NCI-H446 (cell line): ENCODE measurements at regions not wholly inside any gene's neighbourhood (a gene's known extent, or its start where the extent isn't known, plus 50 kb on each side); places are given as distances from the start of the nearest gene placed in this dataset.

ENCODE experiments used
- DNase-seq, 2 experiments: peaks; one replicate each; lab custom pipeline; 2025; lab: John Stamatoyannopoulos, UW

- no peak for DNase-seq
Observed at GRCh38 chr14:98290596-98290995, 981.4 kb downstream of the BCL11B start.

GRCh38 chr14:98292191-98292590, 979.8 kb downstream of the BCL11B start:
- DNase-seq = no peak

GRCh38 chr14:98293576-98293975, 978.4 kb downstream of the BCL11B start:
- no peak for DNase-seq

GRCh38 chr14:98296895-98297294, 975.1 kb downstream of the BCL11B start:
- DNase-seq = no peak

GRCh38 chr14:98297567-98297966, 974.4 kb downstream of the BCL11B start:
- no peak for DNase-seq

- DNase-seq = no peak
Observed at GRCh38 chr14:98298481-98299244, 973.3 kb downstream of the BCL11B start.

- no peak for DNase-seq
Observed at GRCh38 chr14:98301681-98302080, 970.3 kb downstream of the BCL11B start.

GRCh38 chr14:98304574-98304973, 967.4 kb downstream of the BCL11B start:
- DNase-seq = no peak

- DNase-seq = no peak
Observed at GRCh38 chr14:98309591-98309990, 962.4 kb downstream of the BCL11B start.

- no peak for DNase-seq
Observed at GRCh38 chr14:98312006-98312405, 960.0 kb downstream of the BCL11B start.

GRCh38 chr14:98321841-98322240, 950.2 kb downstream of the BCL11B start:
- DNase-seq = no peak

- DNase-seq = no peak
Observed at GRCh38 chr14:98323836-98324235, 948.2 kb downstream of the BCL11B start.

GRCh38 chr14:98325761-98326160, 946.2 kb downstream of the BCL11B start:
- DNase-seq = no peak

- DNase-seq = no peak
Observed at GRCh38 chr14:98328496-98328895, 943.5 kb downstream of the BCL11B start.

GRCh38 chr14:98334186-98334585, 937.8 kb downstream of the BCL11B start:
- DNase-seq = no peak

GRCh38 chr14:98341211-98341610, 930.8 kb downstream of the BCL11B start:
- no peak for DNase-seq

- DNase-seq = no peak
Observed at GRCh38 chr14:98345161-98345560, 926.8 kb downstream of the BCL11B start.

GRCh38 chr14:98347686-98348085, 924.3 kb downstream of the BCL11B start:
- DNase-seq = no peak

- no peak for DNase-seq
Observed at GRCh38 chr14:98348505-98348904, 923.5 kb downstream of the BCL11B start.

GRCh38 chr14:98350213-98350612, 921.8 kb downstream of the BCL11B start:
- no peak for DNase-seq

- no peak for DNase-seq
Observed at GRCh38 chr14:98364961-98365360, 907.0 kb downstream of the BCL11B start.

- DNase-seq = no peak
Observed at GRCh38 chr14:98366429-98366828, 905.6 kb downstream of the BCL11B start.

GRCh38 chr14:98368221-98368620, 903.8 kb downstream of the BCL11B start:
- DNase-seq = no peak

GRCh38 chr14:98368916-98369315, 903.1 kb downstream of the BCL11B start:
- DNase-seq = no peak
